HEK293T (cell line): ENCODE measurements at regions not wholly inside any gene's neighbourhood (a gene's known extent, or its start where the extent isn't known, plus 50 kb on each side); places are given as distances from the start of the nearest gene placed in this dataset.

Experiments
- CTCF ChIA-PET: fragments of 350-600 bp; formaldehyde crosslinking; extraction: SDS; loops from one replicate; lab custom pipeline; 2021; ENCODE audit warnings: antibody characterized with exemption, inconsistent platforms; lab: Yijun Ruan, JAX
- POLR2A ChIA-PET: fragments of 350-600 bp; formaldehyde crosslinking; extraction: SDS; loops from one replicate; lab custom pipeline; 2020; ENCODE audit warnings: antibody characterized with exemption, inconsistent platforms; lab: Yijun Ruan, JAX
- DNase-seq: peaks from one replicate; pipeline ENCODE4 v3.0.0; 2012; ENCODE audit warnings: mixed read lengths; ENCODE audit errors: extremely low spot score
- ARNT ChIP-seq: fragments of 450-650 bp; IDR thresholded peaks from 2 replicates; pipeline ENCODE4 v1.6.1; 2017; ENCODE audit warnings: mild to moderate bottlenecking
- BHLHE40 ChIP-seq: fragments of 450-650 bp; IDR thresholded peaks from 2 replicates; pipeline ENCODE4 v1.6.1; 2016; ENCODE audit warnings: mild to moderate bottlenecking, moderate library complexity, borderline replicate concordance
- CTBP1 ChIP-seq: fragments of 450-650 bp; IDR thresholded peaks from 2 replicates; pipeline ENCODE4 v1.6.1; 2016; ENCODE audit warnings: borderline replicate concordance
- ELF4 ChIP-seq: fragments of 450-650 bp; IDR thresholded peaks from 2 replicates; pipeline ENCODE4 v1.6.1; 2017; ENCODE audit warnings: antibody characterized with exemption
- FOXA1 ChIP-seq: fragments of 450-650 bp; IDR thresholded peaks from 2 replicates; pipeline ENCODE4 v1.6.1; 2016; ENCODE audit warnings: mild to moderate bottlenecking
- FOXK2 ChIP-seq: fragments of 450-650 bp; IDR thresholded peaks from 2 replicates; pipeline ENCODE4 v1.6.1; 2016; ENCODE audit warnings: mild to moderate bottlenecking
- FOXM1 ChIP-seq: fragments of 450-650 bp; IDR thresholded peaks from 2 replicates; pipeline ENCODE4 v1.6.1; 2017; ENCODE audit warnings: mild to moderate bottlenecking, borderline replicate concordance
- HDGF ChIP-seq: fragments of 450-650 bp; IDR thresholded peaks from 2 replicates; pipeline ENCODE4 v1.6.1; 2017; ENCODE audit warnings: antibody characterized with exemption, borderline replicate concordance
- L3MBTL2 ChIP-seq: fragments of 450-650 bp; conservative IDR thresholded peaks from 2 replicates; pipeline ENCODE4 v1.6.1; 2016; ENCODE audit warnings: mild to moderate bottlenecking
- LEF1 ChIP-seq: fragments of 450-650 bp; IDR thresholded peaks from 2 replicates; pipeline ENCODE4 v1.6.1; 2017; ENCODE audit warnings: mild to moderate bottlenecking, borderline replicate concordance
- NFRKB ChIP-seq: fragments of 450-650 bp; IDR thresholded peaks from 2 replicates; pipeline ENCODE4 v1.6.1; 2016; ENCODE audit warnings: mild to moderate bottlenecking, moderate library complexity
- SP1 ChIP-seq: fragments of 450-650 bp; IDR thresholded peaks from 2 replicates; pipeline ENCODE4 v1.6.1; 2017
- SUZ12 ChIP-seq: fragments of 450-650 bp; IDR thresholded peaks from 2 replicates; pipeline ENCODE4 v1.6.1; 2016; ENCODE audit warnings: mild to moderate bottlenecking
- TARDBP ChIP-seq: fragments of 450-650 bp; IDR thresholded peaks from 2 replicates; pipeline ENCODE4 v1.6.1; 2016
- ZNF384 ChIP-seq: fragments of 450-650 bp; IDR thresholded peaks from 2 replicates; pipeline ENCODE4 v1.6.1; 2016
- TF ChIP-seq, protein P1 (sequence below): fragments of 450-650 bp; IDR thresholded peaks from 2 replicates; pipeline ENCODE4 v1.6.1; 2016

DNA sequence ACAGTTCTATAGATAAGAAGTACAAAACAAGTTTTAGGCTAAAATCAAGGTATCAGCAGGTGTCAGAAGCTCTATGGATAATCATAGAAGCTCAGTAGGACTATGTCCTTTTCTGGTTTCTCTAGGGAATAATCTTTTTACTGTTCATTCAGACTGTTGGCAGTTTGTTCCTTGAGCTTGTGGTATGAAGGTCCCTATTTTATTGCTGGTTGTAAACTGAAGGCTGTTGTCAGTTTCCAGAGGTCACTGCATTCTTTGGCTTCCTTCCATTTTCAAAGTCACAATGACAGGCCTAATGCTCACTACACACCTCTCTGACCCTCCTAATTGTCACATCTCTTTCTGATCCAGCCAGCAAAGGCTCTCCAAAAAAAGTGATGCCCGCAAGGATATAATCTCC is 337.9 kb upstream of the EDNRB start:
- ChIA-PET POLR2A (no interaction called here), CTCF (interaction anchor here (1.1 kb wide), 1 partner anchor 128 kb away, joined by 3 read pairs; no protein-coding TSS in a partner anchor)
- DNase-seq, result no peak
- TF ChIP-seq BHLHE40, result no peak
- TF ChIP-seq, protein P1, sequence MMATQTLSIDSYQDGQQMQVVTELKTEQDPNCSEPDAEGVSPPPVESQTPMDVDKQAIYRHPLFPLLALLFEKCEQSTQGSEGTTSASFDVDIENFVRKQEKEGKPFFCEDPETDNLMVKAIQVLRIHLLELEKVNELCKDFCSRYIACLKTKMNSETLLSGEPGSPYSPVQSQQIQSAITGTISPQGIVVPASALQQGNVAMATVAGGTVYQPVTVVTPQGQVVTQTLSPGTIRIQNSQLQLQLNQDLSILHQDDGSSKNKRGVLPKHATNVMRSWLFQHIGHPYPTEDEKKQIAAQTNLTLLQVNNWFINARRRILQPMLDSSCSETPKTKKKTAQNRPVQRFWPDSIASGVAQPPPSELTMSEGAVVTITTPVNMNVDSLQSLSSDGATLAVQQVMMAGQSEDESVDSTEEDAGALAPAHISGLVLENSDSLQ, result no peak
- no peak for TF ChIP-seq TARDBP
- no peak for TF ChIP-seq SUZ12
- TF ChIP-seq HDGF, result no peak
- TF ChIP-seq CTBP1, result no peak
- TF ChIP-seq FOXA1, result no peak
- TF ChIP-seq ELF4, result no peak
- no peak for TF ChIP-seq L3MBTL2
- no peak for TF ChIP-seq NFRKB

DNA sequence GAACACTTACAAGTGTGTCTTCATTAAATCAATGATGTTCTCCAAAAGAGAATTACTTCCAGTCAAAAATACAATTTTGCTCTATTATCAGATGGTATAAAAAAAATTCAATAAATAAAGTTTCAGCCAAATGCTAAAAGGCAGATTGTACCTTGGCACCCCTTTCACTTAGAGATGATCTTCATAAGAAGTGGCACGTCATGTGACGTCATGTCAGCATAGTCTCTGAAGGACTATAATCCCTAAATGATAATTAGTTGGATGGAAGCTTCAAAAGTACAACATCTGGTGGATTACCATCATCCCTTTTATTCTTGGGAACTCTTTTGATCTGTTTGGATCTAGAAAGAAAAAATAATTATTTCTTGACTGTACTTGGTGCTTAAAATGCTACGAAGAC is 335.5 kb upstream of the EDNRB start:
- no peak for DNase-seq
- ChIA-PET POLR2A (no interaction called here), CTCF (interaction anchor here (1.7 to 2.0 kb wide), 2 partner anchors 13 to 725 kb away, joined by 4 to 7 read pairs; no protein-coding TSS in a partner anchor)
- TF ChIP-seq LEF1 (no peak), TARDBP (no peak), SP1 (no peak), ARNT (no peak), HDGF (no peak), FOXK2 (no peak), BHLHE40 (no peak), NFRKB (no peak), ZNF384 (no peak), SUZ12 (no peak), ELF4 (no peak), FOXM1 (no peak), L3MBTL2 (no peak), FOXA1 (no peak), CTBP1 (no peak)
- TF ChIP-seq, protein P1, result no peak

DNA sequence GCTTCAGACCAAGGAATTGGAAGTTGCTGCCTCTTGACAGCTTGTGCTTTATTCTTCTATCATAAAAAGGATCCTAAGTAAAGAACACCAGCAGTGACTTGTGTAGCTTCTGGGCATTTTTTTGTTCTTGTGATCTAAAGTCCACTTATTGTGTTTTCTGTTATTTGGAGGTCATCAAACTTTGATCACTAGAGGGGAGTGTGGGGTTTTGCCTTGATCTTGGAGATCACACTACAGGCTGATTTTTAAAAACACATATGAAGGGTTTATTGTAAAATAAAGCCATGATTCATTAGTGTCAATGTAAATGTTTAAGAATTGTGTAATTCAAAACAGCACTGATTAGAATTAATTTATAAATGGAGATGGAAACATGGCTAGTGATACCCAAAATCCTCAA is 328.7 kb upstream of the EDNRB start:
- TF ChIP-seq CTBP1 (no peak), SUZ12 (no peak), ARNT (no peak), TARDBP (no peak), HDGF (no peak), FOXK2 (no peak), SP1 (no peak), NFRKB (no peak), L3MBTL2 (no peak), ELF4 (no peak), LEF1 (no peak), BHLHE40 (no peak), ZNF384 (no peak), FOXA1 (no peak), FOXM1 (no peak)
- TF ChIP-seq, protein P1, result no peak
- CTCF ChIA-PET, result interaction anchor here (0.5 kb wide), 1 partner anchor 106 kb away, joined by 3 read pairs; no protein-coding TSS in a partner anchor
- no peak for DNase-seq
- POLR2A ChIA-PET, result no interaction called here

DNA sequence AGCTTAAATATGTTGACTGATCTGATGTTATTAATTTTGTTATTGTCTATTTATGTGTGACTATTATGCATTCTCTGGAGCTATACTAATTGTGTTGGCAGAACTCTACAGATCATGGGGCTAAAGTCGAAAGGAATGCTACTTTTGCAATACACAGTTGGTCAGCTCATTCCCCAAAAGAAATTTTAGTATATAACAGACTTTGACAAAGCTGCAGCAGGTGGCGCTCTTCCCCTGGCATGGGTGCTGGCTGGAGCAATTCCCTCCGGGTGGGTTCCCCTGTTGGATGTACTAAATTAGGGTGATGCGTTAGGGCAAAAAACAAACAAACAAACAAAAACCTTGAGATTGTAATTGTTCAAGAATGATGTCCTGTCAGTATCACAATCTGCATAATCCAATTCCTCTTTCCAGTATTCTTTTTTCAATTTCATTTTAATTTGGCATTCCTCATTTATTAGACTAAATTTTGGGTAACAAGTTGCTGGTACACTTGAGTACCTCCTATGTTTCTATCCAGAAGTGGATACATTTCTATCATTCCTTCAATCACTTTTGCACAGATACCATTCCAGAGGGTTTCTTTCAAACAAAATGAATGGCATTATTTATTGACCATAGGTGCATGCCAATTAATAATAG is 322.8 kb upstream of the EDNRB start:
- ChIA-PET CTCF (interaction anchor here (0.5 to 2.3 kb wide), 38 partner anchors 10 to 1858 kb away, joined by 3 to 27 read pairs (median 4); partner anchors contain the start of gene POU4F1), POLR2A (no interaction called here)
- DNase-seq, result peak; percentile 85
- no peak for TF ChIP-seq HDGF
- TF ChIP-seq, protein P1, result no peak
- no peak for TF ChIP-seq L3MBTL2
- TF ChIP-seq SUZ12, result no peak
- TF ChIP-seq BHLHE40, result no peak
- no peak for TF ChIP-seq LEF1
- TF ChIP-seq TARDBP, result no peak
- TF ChIP-seq SP1, result no peak

DNA sequence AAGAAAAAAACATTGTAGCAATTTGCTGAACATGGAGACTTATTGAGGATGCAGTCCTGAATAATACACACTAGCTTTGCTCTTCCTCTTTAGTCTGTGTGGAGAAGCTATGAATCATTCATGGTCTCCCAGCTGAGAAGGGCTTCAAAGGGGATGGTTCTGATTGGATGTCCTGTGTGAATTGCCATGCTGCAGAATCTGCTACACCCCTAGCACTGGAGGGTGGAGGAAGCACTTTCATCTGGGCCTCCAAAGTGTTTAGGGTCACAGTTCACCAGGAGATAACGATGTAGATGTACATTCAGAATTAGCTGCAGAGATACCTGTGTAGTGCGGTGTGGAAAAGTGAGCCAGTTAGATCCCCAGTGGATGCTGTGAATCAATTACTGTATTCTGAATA is 321.1 kb upstream of the EDNRB start:
- TF ChIP-seq BHLHE40, result no peak
- TF ChIP-seq, protein P1, result no peak
- POLR2A ChIA-PET, result interaction anchor here (1.1 kb wide), 1 partner anchor 364 kb away, joined by 3 read pairs; no protein-coding TSS in a partner anchor
- CTCF ChIA-PET, result interaction anchor here (0.5 to 1.9 kb wide), 3 partner anchors 739 to 1302 kb away, joined by 3 to 26 read pairs (median 3); no protein-coding TSS in a partner anchor
- DNase-seq, result no peak
